ENCODE measurements at regions not wholly inside any gene's neighbourhood (a gene's known extent, or its start where the extent isn't known, plus 50 kb on each side); places are given as distances from the start of the nearest gene placed in this dataset.

DNA sequence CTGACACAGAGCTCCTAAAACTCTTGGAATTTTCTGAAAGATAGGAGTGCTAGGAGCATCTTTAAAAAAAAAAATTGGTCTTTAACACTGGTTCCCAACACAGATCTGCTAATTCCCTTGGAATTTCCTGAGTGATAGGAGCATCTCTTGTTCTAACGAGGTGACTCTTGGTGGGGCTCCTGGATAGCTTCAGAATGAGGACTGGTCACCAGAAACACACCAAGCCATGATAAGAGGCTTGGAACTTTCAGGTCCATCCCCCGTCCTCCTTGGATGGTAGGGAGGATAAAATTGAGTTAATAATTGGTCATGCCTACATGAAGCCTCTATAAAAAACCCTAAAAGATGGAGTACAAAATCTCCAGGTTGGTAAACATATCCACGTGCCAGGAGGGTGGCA lies 64.5 kb upstream of the LDLRAD3 start:
- TF ChIP-seq, protein P1, sequence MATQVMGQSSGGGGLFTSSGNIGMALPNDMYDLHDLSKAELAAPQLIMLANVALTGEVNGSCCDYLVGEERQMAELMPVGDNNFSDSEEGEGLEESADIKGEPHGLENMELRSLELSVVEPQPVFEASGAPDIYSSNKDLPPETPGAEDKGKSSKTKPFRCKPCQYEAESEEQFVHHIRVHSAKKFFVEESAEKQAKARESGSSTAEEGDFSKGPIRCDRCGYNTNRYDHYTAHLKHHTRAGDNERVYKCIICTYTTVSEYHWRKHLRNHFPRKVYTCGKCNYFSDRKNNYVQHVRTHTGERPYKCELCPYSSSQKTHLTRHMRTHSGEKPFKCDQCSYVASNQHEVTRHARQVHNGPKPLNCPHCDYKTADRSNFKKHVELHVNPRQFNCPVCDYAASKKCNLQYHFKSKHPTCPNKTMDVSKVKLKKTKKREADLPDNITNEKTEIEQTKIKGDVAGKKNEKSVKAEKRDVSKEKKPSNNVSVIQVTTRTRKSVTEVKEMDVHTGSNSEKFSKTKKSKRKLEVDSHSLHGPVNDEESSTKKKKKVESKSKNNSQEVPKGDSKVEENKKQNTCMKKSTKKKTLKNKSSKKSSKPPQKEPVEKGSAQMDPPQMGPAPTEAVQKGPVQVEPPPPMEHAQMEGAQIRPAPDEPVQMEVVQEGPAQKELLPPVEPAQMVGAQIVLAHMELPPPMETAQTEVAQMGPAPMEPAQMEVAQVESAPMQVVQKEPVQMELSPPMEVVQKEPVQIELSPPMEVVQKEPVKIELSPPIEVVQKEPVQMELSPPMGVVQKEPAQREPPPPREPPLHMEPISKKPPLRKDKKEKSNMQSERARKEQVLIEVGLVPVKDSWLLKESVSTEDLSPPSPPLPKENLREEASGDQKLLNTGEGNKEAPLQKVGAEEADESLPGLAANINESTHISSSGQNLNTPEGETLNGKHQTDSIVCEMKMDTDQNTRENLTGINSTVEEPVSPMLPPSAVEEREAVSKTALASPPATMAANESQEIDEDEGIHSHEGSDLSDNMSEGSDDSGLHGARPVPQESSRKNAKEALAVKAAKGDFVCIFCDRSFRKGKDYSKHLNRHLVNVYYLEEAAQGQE (tag by site-specific recombination; IDR thresholded peaks at IDR 0.05) = no peak
- TF ChIP-seq CTCF (tag by site-specific recombination; IDR thresholded peaks at IDR 0.05) (no peak), YY1 (tag by site-specific recombination; IDR thresholded peaks at IDR 0.05) (no peak), ZNF768 (tag by site-specific recombination; IDR thresholded peaks at IDR 0.05) (no peak), ZNF174 (tag by site-specific recombination; IDR thresholded peaks at IDR 0.05) (no peak), ZNF274 (IDR thresholded peaks at IDR 0.05; ENCODE audit: low read length) (no peak), ZNF274 (tag by site-specific recombination; IDR thresholded peaks at IDR 0.05; ENCODE audit: borderline replicate concordance) (no peak), TSHZ1 (tag by site-specific recombination; IDR thresholded peaks at IDR 0.05; ENCODE audit: borderline replicate concordance) (no peak), ZBTB49 (tag by site-specific recombination; IDR thresholded peaks at IDR 0.05; ENCODE audit: low read depth) (no peak), PRDM10 (tag by site-specific recombination; IDR thresholded peaks at IDR 0.05) (no peak), ZSCAN4 (tag by site-specific recombination; IDR thresholded peaks at IDR 0.05) (no peak)
- TF ChIP-seq, protein P2, sequence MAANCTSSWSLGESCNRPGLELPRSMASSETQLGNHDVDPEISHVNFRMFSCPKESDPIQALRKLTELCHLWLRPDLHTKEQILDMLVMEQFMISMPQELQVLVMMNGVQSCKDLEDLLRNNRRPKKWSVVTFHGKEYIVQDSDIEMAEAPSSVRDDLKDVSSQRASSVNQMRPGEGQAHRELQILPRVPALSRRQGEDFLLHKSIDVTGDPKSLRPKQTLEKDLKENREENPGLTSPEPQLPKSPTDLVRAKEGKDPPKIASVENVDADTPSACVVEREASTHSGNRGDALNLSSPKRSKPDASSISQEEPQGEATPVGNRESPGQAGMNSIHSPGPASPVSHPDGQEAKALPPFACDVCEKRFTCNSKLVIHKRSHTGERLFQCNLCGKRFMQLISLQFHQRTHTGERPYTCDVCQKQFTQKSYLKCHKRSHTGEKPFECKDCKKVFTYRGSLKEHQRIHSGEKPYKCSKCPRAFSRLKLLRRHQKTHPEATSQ (tag by site-specific recombination; IDR thresholded peaks at IDR 0.05) = no peak
- TF ChIP-seq, protein P3, sequence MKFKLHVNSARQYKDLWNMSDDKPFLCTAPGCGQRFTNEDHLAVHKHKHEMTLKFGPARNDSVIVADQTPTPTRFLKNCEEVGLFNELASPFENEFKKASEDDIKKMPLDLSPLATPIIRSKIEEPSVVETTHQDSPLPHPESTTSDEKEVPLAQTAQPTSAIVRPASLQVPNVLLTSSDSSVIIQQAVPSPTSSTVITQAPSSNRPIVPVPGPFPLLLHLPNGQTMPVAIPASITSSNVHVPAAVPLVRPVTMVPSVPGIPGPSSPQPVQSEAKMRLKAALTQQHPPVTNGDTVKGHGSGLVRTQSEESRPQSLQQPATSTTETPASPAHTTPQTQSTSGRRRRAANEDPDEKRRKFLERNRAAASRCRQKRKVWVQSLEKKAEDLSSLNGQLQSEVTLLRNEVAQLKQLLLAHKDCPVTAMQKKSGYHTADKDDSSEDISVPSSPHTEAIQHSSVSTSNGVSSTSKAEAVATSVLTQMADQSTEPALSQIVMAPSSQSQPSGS (tag by site-specific recombination; IDR thresholded peaks at IDR 0.05; ENCODE audit: low read depth) = no peak
